RWPE2 (cell line): ENCODE measurements at regions not wholly inside any gene's neighbourhood (a gene's known extent, or its start where the extent isn't known, plus 50 kb on each side); places are given as distances from the start of the nearest gene placed in this dataset.
A peak's percentile ranks its signal among the peaks of the same experiment; 100 is the strongest.

Experiments used
- ATAC-seq: fragments of 200-7000 bp; cut with Tn5 transposase; 3 replicates; pipeline ENCODE4 v1.9.1; 2021; ENCODE audit warnings: low read depth
- DNase-seq: peaks from one replicate; pipeline ENCODE4 v3.0.0-alpha.2; 2020; ENCODE audit warnings: low spot score
- H3K27ac ChIP-seq: fragments of 450-650 bp; 2 replicates; pipeline ENCODE4 v1.5.1; 2017; ENCODE audit warnings: mild to moderate bottlenecking; ENCODE audit not compliant: poor library complexity, severe bottlenecking
- H3K27me3 ChIP-seq: fragments of 250-450 bp; sonication (Bioruptor Pico); 2 replicates; pipeline ENCODE4 v1.5.1; 2021; ENCODE audit warnings: mild to moderate bottlenecking, moderate library complexity; ENCODE audit not compliant: insufficient read depth, poor library complexity, severe bottlenecking
- H3K36me3 ChIP-seq: fragments of 250-450 bp; sonication (Bioruptor Pico); 2 replicates; pipeline ENCODE4 v1.5.1; 2020; ENCODE audit warnings: low read depth, mild to moderate bottlenecking, moderate library complexity
- H3K4me1 ChIP-seq: fragments of 250-450 bp; sonication (Bioruptor Pico); 2 replicates; pipeline ENCODE4 v1.5.1; 2021; ENCODE audit warnings: mild to moderate bottlenecking, moderate library complexity; ENCODE audit not compliant: insufficient read depth, poor library complexity, severe bottlenecking
- H3K4me3 ChIP-seq: fragments of 250-450 bp; sonication (Bioruptor Pico); 2 replicates; pipeline ENCODE4 v1.5.1; 2021; ENCODE audit warnings: mild to moderate bottlenecking, moderate library complexity; ENCODE audit not compliant: severe bottlenecking
- H3K9me3 ChIP-seq: fragments of 250-450 bp; sonication (Bioruptor Pico); 2 replicates; pipeline ENCODE4 v1.5.1; 2021; ENCODE audit warnings: mild to moderate bottlenecking, moderate library complexity; ENCODE audit not compliant: severe bottlenecking
- TF ChIP-seq, protein P1 (sequence below): fragments of 450-650 bp; IDR thresholded peaks from one replicate; pipeline ENCODE4 v1.5.1; 2017; ENCODE audit warnings: mild to moderate bottlenecking, moderate library complexity; ENCODE audit not compliant: poor library complexity, severe bottlenecking

DNA sequence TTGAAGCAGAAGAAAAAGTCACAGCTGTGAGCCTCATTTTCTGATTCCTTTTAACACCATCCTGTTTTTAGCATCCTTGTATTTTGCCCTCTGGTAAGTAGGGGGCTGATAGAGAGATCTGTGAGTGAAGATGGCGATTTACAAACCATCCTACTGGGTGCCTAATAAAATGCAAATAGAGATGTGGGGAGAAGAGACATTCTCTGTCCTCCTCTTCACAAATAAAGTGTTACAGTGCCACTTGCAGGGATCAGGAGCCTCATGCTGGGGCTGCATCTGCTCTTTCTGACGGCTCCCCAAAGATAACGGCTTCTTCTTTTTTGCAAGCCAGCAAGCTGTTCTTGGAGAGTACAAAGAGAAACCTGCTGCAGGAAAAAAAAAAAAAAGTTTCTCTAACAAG, 418.6 kb downstream of the TOX3 start:
- no peak for ATAC-seq
- H3K36me3 ChIP-seq: no peaks in the 10 kb centered on the region
- DNase-seq: no peak
- H3K27me3 ChIP-seq: no peaks in the 10 kb centered on the region
- H3K27ac ChIP-seq: no peak overlapping the region
- H3K4me1 ChIP-seq: no peaks in the 10 kb centered on the region
- H3K9me3 ChIP-seq: no peaks in the 10 kb centered on the region
- TF ChIP-seq, protein P1, sequence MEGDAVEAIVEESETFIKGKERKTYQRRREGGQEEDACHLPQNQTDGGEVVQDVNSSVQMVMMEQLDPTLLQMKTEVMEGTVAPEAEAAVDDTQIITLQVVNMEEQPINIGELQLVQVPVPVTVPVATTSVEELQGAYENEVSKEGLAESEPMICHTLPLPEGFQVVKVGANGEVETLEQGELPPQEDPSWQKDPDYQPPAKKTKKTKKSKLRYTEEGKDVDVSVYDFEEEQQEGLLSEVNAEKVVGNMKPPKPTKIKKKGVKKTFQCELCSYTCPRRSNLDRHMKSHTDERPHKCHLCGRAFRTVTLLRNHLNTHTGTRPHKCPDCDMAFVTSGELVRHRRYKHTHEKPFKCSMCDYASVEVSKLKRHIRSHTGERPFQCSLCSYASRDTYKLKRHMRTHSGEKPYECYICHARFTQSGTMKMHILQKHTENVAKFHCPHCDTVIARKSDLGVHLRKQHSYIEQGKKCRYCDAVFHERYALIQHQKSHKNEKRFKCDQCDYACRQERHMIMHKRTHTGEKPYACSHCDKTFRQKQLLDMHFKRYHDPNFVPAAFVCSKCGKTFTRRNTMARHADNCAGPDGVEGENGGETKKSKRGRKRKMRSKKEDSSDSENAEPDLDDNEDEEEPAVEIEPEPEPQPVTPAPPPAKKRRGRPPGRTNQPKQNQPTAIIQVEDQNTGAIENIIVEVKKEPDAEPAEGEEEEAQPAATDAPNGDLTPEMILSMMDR: no peak
- no peak overlapping the region for H3K4me3 ChIP-seq

DNA sequence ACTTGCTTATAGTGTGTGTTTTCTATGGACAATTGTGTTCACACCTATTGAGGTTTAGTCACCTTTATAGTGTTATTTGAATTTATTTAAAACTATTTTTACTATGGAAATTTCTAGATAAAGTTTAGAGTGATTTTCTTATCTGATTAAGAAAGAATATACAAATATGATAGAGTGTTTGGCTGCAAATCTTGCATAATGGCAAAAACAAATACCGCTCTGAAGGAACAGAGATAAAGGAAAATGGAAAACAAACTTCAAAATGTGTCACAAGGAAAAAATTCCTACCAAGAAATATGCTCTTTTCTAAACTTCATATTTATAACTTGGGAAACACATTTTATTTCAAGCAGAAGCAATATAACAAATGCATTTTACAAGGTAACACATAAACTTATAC, 423.1 kb downstream of the TOX3 start:
- Histone ChIP-seq H3K9me3 (peaks cover 5% of the 10 kb centered on the region), H3K4me1 (no peaks in the 10 kb centered on the region), H3K27me3 (no peaks in the 10 kb centered on the region), H3K36me3 (no peaks in the 10 kb centered on the region), H3K27ac (no peak overlapping the region), H3K4me3 (no peak overlapping the region)
- TF ChIP-seq, protein P1: no peak
- DNase-seq: no peak
- ATAC-seq: no peak

DNA sequence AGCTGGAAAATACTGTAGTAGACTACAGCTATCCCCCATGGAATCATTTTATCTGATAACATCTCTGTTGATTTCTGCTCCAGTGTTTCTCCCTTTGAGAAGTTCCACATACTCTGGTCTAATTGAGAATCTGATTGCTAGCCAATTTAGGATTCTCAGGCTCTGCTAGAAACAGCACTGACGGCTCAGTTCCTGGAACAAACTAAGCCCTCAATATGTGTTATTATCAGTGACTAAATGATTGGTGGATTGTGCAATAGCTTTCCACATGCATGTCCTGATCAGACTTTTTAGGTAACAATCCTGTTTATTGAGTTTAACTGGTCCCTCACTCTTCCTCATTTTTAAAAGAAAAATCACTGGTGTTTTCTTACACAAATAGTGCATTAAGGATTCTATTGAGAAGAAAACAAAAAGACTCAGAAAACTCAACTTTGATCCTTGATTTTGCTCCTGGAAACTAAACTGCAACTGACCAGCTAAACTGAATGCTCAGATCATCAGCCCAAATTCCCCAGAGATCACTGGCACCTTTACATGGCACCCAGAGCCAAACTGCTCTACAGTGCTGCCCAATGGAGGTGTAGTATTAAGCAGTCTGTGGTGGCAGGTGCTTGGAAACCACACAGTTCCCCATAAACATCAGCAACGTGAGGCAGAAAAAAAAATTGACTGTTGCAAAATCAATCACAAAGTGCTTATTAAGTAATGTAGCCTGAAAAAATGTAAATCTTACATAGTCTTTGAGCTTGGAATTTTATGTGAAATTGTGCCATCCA, 423.7 kb downstream of the TOX3 start:
- no peaks in the 10 kb centered on the region for H3K27me3 ChIP-seq
- H3K36me3 ChIP-seq: no peaks in the 10 kb centered on the region
- no peak overlapping the region for H3K4me3 ChIP-seq
- no peaks in the 10 kb centered on the region for H3K4me1 ChIP-seq
- peaks cover 5% of the 10 kb centered on the region for H3K9me3 ChIP-seq
- DNase-seq (no peak), ATAC-seq (no peak)
- H3K27ac ChIP-seq: no peak overlapping the region
- TF ChIP-seq, protein P1: no peak

DNA sequence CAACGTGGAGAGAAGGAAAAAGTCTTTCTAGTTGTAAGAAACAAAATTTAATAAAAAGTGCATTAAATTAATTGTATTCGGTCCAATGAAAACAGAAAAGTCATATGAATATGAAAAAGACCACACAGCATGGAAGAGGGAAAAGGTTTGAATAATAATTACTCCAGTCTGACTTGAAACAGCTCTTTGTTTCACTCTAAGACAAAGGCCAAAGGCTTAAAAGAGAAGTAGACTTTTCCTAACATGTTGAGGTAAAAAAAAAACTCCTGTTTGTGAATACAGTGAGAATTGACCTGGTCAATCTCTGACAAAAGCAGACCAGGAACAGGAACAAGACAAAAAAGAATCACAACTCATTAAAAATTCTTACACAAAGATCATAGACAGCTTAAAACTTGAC, 429.8 kb downstream of the TOX3 start:
- no peak for ATAC-seq
- H3K4me3 ChIP-seq: no peak overlapping the region
- H3K9me3 ChIP-seq: peaks cover 5% of the 10 kb centered on the region
- no peaks in the 10 kb centered on the region for H3K36me3 ChIP-seq
- H3K4me1 ChIP-seq: no peaks in the 10 kb centered on the region
- no peak for DNase-seq
- H3K27me3 ChIP-seq: no peaks in the 10 kb centered on the region
- TF ChIP-seq, protein P1: no peak
- no peak overlapping the region for H3K27ac ChIP-seq

DNA sequence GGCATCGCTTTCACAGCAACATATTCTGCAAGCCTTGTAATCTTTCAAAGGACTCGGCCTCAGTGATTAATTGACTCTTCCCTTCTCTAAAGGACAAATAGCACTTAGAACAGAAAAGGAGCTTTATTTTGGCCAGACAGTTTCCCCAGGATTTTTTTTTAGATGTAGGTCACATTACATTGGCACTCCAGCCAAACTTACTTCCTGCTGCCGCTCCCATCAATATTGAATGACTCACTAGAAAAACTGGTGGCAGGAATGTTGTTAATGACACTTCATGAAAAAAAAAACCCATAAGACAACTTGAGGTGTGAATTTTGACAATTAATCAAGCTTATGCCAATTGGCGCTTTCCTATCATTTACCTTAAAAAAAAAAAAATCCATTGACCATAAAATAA, 432.6 kb downstream of the TOX3 start:
- Histone ChIP-seq H3K27ac (no peak overlapping the region), H3K27me3 (no peaks in the 10 kb centered on the region), H3K9me3 (peaks cover 2% of the 10 kb centered on the region), H3K4me3 (no peak overlapping the region), H3K4me1 (no peaks in the 10 kb centered on the region), H3K36me3 (no peaks in the 10 kb centered on the region)
- TF ChIP-seq, protein P1: no peak
- 0 out of 3 replicates have a peak, but pooled peaks have one; percentile 45 for ATAC-seq
- DNase-seq: no peak
